ENCODE measurements at regions not wholly inside any gene's neighbourhood (a gene's known extent, or its start where the extent isn't known, plus 50 kb on each side); places are given as distances from the start of the nearest gene placed in this dataset.

DNA sequence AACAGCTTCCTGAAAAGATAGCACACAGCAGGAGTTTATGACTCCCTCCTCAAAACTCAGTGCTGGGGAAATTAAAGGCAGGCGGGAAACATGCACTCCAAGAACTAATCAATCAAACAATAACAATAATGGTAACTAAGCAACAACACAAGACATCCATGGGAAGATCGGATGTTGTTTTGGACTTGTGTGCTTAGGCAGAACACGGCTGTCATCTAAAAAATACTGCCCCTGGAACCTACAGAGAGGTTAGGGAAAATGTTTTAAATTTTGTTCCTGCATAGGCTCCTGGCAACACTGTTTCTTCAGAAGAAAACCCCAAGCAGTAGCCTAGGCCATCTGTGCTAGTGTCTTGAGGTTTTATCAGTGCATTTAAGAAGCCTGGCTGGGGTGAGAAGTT lies 1378.2 kb downstream of the STIM2 start:
- TF ChIP-seq CTCF (IDR thresholded peaks at IDR 0.05) = no peak

DNA sequence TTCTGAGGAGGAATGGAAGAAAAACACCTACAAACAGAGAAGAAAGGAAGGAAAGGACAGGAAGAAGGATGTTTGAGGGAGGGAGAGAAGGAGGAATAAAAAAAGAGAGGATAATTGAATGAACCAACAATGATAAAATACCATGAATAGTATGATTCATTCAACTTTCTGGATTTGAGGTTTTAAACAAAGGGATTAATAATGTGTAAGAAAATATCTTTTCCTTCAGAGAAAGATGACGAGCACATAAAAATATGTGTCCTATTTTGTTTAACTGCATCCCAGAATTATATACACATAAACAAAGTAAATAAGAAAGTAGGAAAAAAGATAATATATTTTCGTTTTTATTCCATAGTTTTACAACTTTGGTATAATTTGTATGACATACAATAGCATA lies 1380.4 kb downstream of the STIM2 start:
- no peak for TF ChIP-seq CTCF (IDR thresholded peaks at IDR 0.05)

GRCh38 chr4:28247805-28248204 lies 1387.2 kb downstream of the STIM2 start:
- no peak for TF ChIP-seq CTCF (IDR thresholded peaks at IDR 0.05)

- no peak for TF ChIP-seq CTCF (IDR thresholded peaks at IDR 0.05)
Observed at GRCh38 chr4:28248269-28248668, 1387.6 kb downstream of the STIM2 start.

DNA sequence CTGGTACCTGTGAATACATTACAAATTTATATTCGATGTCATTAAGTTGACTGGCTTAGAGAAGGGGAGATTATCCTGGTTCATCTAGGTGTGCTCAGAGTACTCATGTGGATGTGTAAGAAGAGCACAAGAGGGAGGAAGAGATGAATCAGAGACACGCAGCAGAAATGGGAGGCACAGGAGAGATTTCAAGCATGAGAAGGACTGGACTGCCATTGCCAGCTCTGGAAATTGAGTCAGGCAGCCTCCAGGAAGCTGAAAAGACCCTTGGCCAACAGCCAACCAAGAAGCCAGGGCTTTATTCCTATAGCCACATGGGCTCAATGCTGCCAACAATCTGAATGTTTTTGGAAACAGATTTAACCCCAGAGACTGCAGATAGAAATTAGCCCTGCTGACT lies 1390.0 kb downstream of the STIM2 start:
- TF ChIP-seq CTCF (IDR thresholded peaks at IDR 0.05) = no peak

GRCh38 chr4:28251831-28252230 lies 1391.2 kb downstream of the STIM2 start:
- TF ChIP-seq CTCF (IDR thresholded peaks at IDR 0.05) = no peak

GRCh38 chr4:28254003-28254402 lies 1393.4 kb downstream of the STIM2 start:
- no peak for TF ChIP-seq CTCF (IDR thresholded peaks at IDR 0.05)

DNA sequence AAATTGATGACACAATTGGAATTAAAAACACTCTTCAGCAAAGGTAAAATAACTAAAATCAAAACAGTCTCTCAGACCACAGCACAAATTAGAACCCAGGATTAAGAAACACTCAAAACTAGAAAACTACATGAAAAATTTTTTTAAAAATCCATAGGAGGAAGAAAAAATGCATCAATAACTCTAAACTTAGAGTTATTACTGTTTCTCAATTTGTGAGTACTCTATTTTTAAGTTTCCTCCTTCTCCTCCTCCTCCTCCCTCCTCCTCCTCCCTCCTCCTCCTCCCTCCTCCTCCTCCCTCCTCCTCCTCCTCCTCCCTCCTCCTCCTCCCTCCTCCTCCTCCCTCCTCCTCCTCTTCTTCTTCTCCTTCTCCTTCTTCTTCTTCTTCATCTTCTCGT lies 1395.7 kb downstream of the STIM2 start:
- no peak for TF ChIP-seq CTCF (IDR thresholded peaks at IDR 0.05)
